ENCODE measurements at regions not wholly inside any gene's neighbourhood (a gene's known extent, or its start where the extent isn't known, plus 50 kb on each side); places are given as distances from the start of the nearest gene placed in this dataset.

DNA sequence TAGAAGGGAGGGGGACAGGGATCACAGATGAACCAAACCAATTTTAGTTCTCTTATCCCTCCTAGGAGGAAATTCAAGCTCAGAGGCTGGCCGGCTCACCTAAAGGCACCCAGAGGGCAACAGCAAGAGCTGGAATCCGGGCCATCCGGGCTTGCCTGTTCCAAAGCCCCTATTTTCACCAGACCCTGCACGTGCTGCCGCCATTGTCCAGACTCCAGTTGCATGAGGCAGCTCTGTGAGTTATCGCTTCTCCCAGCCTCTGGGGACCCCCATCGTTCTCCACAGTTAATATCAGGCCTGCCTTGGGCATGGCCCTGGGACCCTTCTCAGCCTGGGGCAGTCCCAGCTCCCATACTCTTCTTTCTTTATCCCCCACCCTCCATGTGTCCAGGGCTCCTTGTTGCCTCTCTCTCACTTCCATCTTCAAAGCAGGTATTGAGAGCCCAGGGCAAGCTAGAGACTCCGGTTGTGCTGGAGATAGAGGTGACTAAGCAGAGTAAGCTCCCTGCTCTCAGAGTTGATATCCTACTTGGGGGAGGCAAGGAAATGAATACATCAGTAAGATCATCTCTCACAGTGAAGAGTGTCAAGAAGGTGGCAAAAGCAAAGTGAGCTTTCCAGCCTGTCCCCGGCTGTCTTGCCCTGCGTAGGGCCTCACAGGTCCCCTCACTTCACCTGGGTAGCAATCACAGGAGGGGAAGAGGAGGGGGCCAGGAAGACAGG, 322.8 kb downstream of the UACA start:
- no peak for DNase-seq

DNA sequence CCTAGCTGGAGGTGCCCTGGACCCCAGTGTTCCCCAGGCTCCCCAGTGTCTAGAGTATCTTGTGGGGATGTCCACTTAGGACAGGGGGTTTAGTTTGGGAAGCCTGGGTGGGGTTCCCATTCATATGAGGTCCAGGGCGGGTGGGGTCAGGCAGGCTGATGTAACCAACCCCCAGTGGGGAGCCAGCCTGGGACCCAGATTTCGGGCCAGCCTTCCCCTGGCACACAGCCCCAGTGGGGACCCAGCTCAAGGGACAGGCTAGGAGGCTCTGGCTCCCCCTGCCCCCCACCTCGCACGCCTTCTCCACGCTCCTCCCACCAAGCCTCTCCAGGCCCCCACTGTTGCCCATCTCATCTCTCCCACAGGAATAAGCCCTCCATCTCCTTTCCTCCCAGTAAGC, 323.5 kb downstream of the UACA start:
- DNase-seq = no peak

DNA sequence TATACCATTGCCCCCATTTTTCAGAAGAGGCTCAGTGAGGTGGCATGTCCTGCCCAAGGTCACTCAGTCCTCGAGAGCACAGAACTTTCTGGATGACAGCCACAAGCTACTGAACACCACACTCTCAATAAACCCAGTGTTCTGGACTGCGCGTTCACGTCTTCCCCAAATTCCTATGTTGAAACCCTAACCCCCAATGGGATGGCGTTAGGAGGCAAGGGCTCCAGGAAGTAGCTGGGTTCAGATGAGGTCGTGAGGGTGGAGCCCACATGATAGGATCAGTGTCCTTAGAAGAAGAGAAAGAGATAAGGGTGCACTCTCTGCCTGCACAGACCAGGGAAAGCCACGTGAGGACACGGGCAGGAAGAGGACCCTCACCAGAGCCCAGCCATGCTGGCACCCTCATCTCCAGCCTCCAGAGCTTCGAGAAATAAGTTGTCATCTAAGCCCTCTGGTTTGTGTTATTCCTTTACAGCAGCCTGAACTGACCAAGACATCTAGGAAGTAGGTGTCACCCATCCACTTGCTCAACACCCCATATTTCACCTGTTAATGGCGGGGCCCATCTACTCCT, 324.0 kb downstream of the UACA start:
- no peak for DNase-seq

DNA sequence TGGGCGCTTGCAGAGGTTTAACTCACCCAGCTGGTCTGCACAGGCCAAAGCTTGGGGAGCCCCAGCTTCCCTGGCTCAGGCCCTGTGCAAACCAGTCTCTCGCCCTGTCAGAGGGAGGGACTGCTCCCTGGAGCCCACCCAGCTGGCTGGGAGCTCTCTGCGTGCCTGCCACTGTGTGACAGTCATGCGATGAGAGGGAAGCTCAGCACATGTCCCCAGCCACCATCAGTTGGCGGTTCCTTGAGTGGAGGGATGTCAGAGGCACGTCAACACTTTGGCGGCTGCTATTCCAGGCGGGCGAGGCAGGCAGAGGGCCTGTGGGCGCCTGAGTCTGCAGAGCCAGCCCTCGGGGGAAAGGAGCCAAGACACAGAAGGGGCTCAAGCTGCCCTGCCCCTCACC, 324.6 kb downstream of the UACA start:
- DNase-seq = no peak

DNA sequence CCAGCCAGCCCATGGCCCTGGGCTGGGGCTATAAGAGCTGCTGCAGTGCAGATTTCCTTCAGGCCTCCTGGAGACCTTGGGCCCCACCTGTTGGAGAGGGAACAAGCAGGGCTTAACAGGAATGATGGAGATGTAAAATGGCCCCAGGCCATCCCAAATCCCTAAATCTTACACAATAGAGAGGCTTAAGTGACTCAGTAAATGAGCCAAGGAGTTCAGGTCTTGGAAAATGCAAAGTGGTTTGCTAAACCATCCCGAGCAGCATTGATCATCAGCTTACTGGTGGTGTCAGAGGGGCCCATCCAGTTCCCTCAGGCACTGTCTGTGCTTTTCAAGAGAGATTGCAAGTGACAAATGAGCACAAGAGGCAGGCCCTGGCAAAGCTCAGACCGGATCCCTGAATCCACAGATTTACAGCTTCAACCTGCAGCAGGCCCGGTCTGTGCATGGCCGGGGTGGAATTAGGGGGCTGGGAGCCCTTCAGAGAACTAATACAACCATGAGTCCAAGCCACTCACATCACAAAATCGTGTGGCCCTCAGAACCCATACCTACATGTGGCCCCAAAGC, 325.4 kb downstream of the UACA start:
- DNase-seq = no peak

DNA sequence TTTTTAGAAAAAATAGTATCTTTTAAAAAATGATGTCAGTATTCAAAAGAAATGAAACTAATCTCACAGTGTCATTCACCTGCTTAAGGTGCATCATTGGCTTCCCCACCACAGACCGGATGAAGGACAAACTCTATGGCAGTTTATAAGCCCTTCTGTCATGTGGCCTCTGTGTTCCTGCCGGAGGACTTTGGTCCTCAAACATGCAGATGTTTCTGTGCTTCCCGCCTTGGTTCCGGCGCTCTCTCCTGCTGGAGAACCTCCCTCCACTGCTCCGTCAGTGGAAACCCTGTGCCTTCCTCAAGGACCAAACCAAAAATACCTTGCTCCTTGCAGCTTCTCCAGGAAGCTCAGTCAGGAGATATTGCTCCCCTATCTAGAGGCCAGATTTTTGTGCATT, 326.3 kb downstream of the UACA start:
- DNase-seq = no peak

DNA sequence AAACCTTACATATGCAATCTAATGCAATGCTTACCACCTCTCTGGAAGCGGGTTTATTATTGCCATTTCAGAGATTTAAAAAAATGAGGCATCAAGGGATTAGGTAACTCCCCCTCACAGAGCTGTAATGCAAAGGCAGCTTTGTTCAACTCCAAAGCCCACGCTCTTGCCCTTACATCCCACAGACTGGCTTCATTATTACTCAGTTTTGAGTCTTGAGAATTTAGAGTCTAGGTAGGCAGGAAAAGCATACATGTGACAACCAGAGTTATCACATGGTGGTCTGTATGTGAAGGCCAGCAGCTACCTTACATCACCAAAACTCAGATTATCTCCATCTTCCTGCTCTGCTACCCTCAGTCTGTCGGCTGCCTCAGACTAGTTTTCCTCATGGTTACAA, 326.9 kb downstream of the UACA start:
- no peak for DNase-seq

DNA sequence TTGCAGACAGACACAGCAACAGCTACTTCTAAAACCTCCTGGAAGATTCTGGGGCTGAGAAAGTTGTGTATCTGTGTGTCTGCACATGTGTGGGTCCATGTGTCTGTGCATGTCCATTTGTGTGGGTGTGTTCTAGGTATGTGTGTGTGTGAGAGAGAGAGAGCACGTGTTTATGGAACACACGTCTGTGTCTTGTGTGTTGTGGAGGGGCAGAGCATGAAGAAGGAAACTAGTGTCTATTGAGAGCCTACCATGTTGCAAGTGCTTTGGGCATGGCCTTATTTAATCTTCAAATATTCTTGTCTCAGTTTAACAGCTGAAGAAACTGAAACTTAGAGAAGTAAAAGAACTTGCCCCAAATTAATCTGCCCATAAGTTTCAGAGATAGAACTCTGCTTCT, 327.5 kb downstream of the UACA start:
- no peak for DNase-seq

DNA sequence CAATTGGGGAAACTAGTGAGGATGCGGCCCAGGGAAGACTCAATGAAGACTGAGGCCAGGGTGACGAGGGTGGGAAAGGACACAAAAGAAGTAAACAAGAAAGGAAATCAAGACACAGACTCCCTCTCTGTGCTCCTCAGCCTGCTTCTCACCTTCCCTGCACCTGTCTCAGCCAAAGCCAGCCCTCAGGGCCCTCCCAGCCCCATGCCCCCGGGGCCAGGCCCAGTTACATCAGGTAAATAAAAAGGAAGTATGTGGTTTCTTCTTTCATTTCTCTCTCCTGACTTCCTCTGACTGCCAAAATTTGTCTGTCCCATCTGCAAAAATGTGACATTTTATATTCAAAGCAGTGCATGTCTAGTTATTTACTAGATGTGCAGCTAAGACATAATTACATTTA, 328.0 kb downstream of the UACA start:
- no peak for DNase-seq

DNA sequence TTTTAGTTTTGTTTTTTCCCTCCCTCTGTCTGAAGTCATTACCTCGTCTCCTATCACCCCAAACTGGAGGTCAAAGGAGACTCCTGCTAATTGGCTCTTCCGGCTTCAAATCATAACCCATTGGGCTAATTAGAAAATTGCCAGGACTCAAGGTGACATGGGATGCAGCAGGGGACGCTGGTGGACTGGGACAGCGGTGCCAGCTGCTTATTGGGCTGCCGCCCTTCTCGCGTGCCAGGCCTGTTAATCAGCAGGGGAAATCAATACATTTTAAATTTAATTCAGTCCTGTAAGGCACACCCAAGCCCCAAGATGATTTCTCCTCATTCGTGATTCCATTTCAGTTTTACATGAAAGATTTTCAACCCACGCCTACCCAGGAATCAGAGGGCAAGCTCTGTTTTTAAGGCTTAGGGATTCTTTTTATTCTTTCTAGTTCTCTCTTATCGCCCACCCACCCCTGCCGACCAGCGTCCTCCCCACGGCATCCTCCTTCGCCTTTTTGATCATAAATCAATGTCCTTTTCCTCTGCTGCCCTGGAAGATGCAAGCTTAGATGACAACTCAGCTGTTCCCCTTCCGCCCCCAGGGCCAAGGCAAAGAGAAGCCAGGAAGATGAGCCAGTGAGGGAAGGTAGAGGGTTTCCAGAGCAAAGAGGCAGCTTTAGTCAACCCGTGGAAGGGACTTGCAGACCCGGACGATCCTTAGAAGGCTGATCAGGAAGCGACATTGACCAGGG, 329.6 kb downstream of the UACA start:
- no peak for DNase-seq

DNA sequence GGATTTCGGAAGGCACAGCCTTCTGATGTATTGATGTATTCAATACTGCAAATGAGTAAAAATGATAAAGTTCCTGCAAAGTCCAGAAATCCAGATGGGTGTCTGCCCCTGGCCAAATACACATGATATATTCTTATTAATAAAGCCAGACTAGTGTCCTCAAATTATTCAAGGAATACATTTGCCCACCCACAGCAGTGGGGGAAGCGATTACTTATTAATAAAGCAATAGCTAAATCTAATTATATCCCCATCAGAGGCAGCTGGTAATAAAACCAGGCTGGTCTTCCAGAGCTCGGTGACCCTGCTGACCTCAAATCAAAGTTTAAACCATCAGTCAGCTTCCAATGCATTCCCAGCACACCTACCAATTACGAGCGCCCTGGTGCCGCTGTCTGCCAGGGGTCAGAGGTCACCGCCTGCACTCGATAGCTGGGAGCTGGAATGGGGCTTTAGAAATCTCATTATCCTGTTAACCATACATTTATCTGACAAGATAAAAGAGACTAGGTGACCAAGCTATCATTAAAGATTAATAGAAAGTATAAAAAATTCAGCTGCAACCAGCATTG, 330.3 kb downstream of the UACA start:
- no peak for DNase-seq

DNA sequence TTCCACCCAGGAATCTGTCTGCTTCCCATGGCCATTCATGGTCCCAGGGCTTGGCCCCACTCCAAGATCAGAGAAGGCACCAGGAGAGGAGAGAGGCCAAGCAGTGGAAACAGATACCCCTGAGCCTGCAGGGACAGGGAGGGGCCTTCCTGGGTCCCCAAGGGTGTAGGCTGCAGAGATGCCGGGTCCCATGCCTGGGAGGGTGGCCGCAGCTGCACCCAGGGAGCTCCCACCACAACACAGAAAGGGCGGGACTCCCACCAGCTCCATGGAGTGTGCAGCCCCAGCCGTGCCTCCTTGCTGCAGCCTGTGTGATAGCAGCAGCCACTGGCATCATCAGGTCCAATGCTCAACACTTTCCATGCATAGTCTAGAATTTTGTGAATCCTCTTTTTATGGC, 331.5 kb downstream of the UACA start:
- no peak for DNase-seq

DNA sequence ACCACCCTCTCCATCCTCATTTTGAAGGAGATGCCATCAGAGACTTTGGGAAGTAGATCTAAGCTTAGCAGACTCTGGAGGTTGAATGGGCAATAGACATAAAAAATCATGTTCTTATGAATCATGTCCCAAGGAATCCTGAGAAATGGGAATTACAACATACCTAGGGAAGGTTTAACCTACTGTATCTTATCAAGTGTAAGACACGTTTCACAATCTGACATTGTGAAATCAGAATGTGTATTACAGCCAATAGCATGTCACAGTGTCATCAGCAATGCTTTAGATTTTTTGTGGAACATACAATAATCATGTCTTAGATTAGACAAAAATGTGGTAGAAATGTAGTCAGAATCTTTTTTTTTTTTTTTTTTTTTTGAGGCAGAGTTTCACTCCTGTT, 332.4 kb upstream of the TLE3 start:
- DNase-seq = peak; percentile 86

DNA sequence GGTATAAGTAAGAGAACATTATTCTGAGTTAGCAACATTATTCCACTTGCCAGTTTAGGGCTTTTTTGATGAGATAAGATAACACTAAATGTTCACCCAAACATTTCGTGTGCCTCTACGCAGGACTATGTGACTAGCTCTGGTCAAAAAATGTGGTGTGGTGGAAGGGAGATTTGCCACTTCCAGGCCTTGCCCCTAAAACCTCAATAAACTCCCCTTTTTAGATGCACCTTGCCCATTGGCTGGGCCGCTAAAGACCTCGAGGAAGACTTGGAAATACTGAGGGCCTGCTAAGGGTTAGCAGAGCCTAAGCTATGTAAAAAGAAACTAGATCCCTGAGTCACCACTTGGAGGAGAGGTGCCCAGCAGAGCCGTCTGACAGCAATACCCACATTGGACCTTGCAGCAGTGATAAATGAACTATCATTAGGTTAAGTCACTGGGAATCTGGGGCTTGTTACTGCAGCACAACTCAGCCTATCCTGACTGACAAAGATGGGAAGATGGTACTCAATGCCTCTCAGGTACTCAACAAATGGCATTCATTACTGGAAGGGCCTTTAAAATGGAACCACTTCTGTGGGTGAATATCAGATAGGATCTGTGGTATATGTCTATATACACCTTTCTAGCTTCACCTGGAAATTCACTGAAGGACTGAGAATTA, 331.5 kb upstream of the TLE3 start:
- no peak for DNase-seq

DNA sequence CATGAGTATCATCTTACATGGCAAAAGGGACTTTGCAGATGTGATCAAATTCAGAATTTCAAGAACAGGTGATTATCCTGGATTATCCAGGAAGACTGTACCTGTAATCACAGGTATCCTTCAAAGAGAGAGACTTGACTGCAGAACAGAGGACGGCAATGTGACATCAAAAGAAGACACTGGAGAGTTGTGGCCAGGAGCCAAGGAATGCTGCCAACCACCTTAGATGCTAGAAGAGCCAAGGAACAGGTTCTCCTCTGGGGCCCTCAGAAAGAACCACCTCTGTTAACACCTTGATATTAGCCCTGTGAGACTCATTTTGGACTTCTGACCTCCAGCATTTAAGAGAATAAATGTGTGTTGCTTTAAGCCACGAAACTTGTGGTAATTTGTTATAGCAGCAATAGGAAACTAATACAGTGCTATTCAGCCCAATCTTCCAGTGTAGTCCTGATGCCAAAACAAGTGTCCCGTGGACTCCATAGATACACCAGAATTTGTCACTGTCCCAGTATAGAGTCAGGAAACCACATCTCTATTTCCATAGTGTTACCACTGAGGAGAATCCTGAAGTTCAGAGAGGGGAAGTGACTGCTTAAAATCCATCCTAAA, 330.6 kb upstream of the TLE3 start:
- DNase-seq = no peak

DNA sequence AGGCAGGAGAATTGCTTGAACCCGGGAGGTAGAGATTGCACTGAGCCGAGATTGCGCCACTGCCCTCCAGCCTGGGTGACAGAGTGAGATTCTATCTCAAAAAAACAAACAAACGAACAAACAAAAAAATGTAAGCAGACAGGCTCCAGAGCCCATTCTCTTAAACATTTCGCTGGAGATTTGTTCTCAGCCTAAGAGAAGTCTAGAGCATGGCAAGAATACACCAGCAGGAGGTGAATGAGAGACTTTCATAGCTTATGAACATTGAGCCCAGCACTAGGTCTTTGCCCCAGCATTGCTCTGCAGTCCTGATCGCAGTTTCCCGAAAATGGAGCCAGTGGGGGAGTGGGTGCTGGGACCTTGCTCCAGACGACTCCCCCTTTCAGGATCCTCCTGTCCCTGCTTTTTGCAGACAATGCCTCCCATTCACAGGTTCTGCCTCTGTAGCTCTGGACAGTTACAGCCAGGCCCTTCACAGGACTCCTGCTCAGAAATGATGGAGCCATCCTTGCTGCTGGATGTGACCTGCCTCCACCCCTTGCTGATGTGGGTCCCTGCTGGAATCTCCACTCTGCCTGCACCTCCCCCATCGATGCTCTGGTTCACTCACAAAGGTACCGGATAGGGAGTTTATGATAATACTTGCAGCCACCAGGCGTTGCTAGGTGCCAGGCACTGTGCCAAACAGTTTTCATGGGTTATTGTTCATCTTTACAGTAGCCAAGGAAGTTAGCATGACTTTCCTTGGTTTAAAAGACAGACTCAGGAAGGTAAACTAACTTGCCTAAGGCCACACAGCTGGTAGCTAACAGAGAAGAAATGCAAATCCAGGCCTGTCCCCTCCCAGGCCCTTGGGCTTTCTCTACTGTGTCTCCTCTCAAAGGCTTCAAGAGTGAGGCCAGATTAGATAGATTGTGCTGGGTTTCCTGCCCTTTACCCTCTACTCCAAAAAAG, 329.7 kb upstream of the TLE3 start:
- no peak for DNase-seq

DNA sequence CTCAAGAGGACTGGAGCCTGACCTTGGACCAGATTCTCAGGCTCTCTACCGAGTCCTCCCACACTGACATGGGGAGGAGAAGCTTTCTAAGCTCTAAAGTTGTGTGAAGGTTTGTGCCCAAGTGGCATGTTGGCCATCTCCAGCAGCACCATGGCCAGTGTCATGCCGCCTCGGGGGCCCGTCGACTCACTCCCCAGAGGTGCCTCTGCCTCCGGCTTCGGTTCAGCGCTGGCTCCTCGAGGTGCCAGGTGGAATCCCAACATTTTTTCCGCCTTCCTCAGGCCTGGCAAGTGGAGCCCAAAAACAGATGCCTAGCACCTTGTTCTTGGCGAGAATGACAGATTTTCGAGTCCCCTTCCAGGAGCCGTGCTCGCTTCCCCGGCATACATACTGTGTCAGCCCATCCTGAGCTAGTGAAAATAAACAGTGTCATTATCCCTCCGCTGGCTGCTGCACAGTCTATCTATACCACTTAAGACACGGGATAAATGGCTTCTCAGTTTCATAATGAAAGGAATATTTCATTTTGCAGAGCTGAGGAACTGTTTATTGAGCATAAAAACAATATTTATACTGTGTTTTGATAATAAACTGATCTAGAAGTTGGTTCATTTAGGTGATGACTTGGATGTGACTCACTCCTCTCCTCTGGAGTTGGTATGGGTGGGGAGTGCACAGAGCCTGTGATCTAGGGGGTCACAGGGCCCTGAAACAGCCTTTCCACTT, 328.5 kb upstream of the TLE3 start:
- DNase-seq = no peak

DNA sequence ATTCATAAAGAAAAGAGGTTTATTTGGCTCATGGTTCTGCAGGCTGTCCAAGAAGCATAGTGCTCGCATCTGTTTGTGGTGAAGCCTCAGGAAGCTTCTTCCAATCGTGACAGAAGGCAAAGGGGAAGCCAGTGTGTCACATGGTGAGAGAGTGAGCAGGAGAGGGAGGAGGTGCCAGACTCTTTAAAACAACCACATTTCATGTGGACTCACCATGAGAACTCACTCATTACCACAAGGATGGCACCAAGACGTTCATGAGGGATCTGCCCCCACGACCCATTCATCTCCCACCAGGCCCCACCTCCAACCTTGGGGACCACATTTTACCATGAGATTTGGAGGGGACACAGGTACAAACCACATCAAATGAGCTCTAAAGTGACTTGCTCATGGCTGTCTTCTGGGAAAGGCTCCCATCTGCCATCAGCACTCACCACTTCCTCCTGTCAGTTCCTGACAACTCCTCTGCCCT, 327.3 kb upstream of the TLE3 start:
- DNase-seq = no peak

DNA sequence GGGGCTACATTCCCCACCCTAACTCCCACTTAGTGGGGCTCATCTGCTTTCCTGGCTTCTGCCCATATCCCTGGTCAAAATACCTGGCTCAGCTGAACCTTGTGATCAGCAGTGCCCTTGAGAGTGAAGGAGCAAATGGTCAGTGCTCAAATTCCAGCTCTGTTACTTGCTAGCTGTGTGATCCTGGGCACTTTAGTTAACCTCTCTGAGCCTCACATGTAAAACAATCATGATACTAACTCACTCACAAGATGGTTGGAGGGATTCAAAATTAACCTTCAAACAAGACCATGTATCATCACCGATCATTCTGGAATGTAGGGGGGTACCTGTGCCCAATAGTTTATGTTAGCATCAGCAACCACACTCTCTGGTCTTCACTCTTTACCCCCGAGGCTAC, 325.6 kb upstream of the TLE3 start:
- no peak for DNase-seq

DNA sequence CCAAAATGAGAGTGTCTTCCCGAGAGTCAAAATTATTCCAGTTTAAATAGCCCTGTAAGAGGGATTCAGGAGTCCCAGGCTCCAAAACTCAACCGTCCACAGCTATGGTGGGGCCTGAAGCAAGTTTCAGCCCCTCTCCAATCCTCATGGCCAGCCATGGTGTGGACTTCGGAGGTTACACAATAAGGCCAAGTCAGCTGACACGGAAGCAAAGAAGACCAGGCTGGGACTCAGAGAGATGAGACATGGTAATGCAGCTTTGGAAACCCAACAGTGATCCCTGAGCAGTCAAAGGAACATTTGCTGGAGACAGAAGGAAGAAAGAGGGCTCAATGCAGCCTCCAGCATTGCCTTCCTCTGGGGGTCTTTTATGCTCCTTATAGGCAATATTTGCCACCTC, 324.6 kb upstream of the TLE3 start:
- no peak for DNase-seq
